ENCODE measurements at regions not wholly inside any gene's neighbourhood (a gene's known extent, or its start where the extent isn't known, plus 50 kb on each side); places are given as distances from the start of the nearest gene placed in this dataset.

- intact Hi-C loops (cut with micrococcal nuclease), result no loop called here
Observed at GRCh38 chr2:237025090-237025865, 60.4 kb upstream of the COPS8 start.

DNA sequence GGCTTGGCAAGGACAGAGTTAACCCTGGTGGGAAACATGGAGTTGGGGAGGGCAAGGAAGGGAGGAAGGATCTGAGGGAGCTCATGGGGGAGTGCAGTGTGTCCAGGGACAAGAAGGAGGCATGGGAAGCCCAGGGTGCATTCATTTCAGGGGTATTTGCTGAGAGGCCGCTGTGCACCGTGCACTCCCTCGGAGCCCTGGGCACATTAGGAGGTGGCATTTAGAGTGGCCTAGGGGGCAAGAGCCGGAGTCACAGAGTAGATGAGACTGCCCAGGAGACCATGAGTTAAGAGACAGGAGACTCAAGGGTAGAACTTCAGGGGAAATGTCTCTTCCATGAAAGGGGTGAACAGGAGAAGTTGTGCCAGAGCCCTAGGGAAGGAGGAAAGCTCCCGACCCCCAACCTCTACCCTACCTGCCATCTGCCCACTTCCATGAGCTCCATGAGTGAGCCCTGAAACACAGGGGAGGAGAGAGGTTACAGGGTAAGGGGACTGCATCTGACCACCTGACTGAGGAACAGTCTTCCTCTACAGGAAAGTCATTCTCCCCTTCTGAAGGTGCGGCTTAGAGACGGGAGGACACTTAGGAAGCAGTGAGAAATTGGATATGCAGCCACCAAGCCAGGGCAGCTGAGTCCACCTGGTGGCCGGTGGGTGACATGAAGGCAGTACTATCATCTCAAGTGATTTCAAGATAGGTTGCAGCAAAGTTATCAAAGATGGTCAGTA is 58.5 kb upstream of the COPS8 start:
- intact Hi-C loops (cut with micrococcal nuclease), result loop anchor here (1.0 to 2.0 kb wide), 2 partner anchors 514 to 674 kb away; no protein-coding TSS in a partner anchor

- intact Hi-C loops (cut with micrococcal nuclease), result loop anchor here (1.0 to 2.0 kb wide), 2 partner anchors 515 to 674 kb away; no protein-coding TSS in a partner anchor
Observed at GRCh38 chr2:237027712-237028029, 58.0 kb upstream of the COPS8 start.

GRCh38 chr2:237030382-237030781 is 55.3 kb upstream of the COPS8 start:
- intact Hi-C loops (cut with micrococcal nuclease), result no loop called here

DNA sequence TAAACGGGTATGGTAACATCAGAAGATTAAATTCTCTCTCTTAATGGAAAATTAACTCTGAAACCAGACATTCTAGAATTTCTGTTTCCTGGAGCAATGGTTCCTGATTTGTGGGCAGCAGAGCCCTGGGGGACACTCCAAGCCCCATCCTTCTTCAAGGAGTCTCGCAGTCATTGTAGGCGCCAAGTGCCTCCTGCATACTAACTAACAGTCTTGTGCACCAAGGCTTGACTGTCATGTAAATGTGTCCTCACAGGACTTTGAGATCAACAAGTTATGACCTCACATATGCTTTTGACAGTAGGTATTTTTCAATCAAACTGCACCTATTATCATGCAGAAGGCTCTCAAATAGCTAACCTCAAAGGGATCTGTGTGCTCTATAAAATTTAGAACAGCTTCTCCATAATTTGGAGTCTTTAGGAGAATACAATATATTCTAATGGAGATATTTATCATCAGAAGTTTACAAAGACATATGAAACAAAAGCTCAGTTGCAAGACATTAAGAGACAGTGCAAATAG is 52.1 kb upstream of the COPS8 start:
- intact Hi-C loops (cut with micrococcal nuclease), result no loop called here

DNA sequence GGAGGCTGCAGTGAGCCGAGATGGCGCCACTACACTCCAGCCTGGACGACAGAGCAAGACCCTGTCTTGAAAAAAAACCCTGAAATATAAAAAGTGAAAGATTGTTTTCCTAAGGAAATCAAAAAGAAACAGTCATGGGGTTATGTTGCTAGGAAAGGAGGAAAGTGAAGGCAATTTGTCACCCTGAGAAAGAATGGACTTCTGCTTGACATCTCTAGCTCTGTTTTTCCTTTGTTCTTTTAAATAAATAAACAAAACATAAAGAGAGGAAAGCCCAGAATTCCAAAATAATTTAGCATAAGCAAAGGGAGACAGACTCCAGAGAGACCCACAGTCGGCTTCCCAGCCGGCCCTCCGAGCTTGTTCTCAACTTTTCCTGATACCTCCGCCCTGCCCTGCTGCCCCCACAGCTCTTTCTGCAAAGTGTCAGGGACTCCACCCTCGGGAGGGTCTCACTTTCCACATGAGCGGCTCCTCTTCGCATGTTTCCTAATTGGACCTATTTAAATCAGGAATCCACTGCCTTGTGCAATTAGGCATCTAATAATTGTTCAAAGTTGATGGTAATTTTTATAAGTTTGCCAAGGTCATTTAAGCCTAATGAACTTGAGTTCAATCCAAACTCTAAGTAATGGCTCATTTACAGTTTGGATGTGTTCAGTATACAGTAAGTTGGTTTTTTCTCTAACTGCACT is 49.8 kb upstream of the COPS8 start:
- intact Hi-C loops (cut with micrococcal nuclease), result no loop called here
